Adrenal gland (tissue), 5 donors: ENCODE measurements at regions not wholly inside any gene's neighbourhood (a gene's known extent, or its start where the extent isn't known, plus 50 kb on each side); places are given as distances from the start of the nearest gene placed in this dataset.

ENCODE experiments used
- POLR2A ChIP-seq, 2 donors: fragments of 450-650 bp; IDR thresholded peaks; one replicate each; pipeline ENCODE4 v1.6.1; 2017; ENCODE audit warnings: antibody characterized with exemption in 2 of 2, mild to moderate bottlenecking in 2 of 2, moderate library complexity in 1 of 2
- TF ChIP-seq, protein P1 (sequence below), 6 experiments: fragments of 450-650 bp in 4 of 6; fragments of 200-600 bp in 2 of 6; sonication (generic) in 1 of 6; IDR thresholded peaks; 1 replicate in 5 of 6; 2 replicates in 1 of 6; pipeline versions ENCODE4 v1.5.1 to v1.8.0; 2016 to 2021; ENCODE audit warnings: antibody characterized with exemption in 6 of 6, mild to moderate bottlenecking in 2 of 6, moderate library complexity in 1 of 6
- donor health status: DM: no; HTN: no; CAD: no.

DNA sequence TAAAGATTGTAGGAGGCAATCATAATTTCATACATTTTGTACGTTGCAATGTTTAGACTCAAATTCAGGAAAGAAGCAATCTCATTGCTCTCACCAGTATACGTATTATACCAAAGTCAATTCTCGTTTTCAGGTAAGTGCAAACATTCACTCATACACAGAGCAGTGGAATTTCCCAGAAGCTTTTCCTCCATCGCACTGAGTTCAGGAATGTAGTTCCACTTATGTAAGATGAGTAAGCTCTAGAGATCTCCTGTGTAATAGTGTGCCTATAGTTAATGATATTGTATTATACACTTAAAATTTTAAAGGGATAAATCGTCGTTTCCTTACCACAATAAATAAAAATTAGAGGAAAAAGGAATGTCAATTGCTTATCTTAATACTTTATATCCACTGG lies 470.8 kb upstream of the KCND2 start:
- TF ChIP-seq, protein P1, sequence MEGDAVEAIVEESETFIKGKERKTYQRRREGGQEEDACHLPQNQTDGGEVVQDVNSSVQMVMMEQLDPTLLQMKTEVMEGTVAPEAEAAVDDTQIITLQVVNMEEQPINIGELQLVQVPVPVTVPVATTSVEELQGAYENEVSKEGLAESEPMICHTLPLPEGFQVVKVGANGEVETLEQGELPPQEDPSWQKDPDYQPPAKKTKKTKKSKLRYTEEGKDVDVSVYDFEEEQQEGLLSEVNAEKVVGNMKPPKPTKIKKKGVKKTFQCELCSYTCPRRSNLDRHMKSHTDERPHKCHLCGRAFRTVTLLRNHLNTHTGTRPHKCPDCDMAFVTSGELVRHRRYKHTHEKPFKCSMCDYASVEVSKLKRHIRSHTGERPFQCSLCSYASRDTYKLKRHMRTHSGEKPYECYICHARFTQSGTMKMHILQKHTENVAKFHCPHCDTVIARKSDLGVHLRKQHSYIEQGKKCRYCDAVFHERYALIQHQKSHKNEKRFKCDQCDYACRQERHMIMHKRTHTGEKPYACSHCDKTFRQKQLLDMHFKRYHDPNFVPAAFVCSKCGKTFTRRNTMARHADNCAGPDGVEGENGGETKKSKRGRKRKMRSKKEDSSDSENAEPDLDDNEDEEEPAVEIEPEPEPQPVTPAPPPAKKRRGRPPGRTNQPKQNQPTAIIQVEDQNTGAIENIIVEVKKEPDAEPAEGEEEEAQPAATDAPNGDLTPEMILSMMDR (IDR thresholded peaks at IDR 0.05): no peak
- TF ChIP-seq POLR2A (IDR thresholded peaks at IDR 0.05): no peak
